K562 (cell line): ENCODE measurements at regions not wholly inside any gene's neighbourhood (a gene's known extent, or its start where the extent isn't known, plus 50 kb on each side); places are given as distances from the start of the nearest gene placed in this dataset.

Source experiments
- GTF3C2 ChIP-seq: IDR thresholded peaks from 3 replicates; pipeline ENCODE4 v1.6.1; 2011; ENCODE audit warnings: borderline replicate concordance, mild to moderate bottlenecking, moderate library complexity; ENCODE audit not compliant: insufficient read length; ENCODE audit errors: extremely low read depth
- MTA1 ChIP-seq: fragments of 450-650 bp; IDR thresholded peaks from 2 replicates; pipeline ENCODE4 v1.6.1; 2017; ENCODE audit warnings: borderline replicate concordance
- PHB2 ChIP-seq: fragments of 450-650 bp; IDR thresholded peaks from 2 replicates; pipeline ENCODE4 v1.6.1; 2017; ENCODE audit warnings: low read depth
- RBBP5 ChIP-seq: fragments of 200-600 bp; sonication (generic); IDR thresholded peaks from 2 replicates; pipeline ENCODE4 v1.6.1; 2012; ENCODE audit warnings: borderline replicate concordance, mild to moderate bottlenecking, low read length, control low read depth, inconsistent platforms; ENCODE audit not compliant: insufficient read depth, poor library complexity, severe bottlenecking
- ZSCAN29 ChIP-seq: fragments of 450-650 bp; IDR thresholded peaks from 2 replicates; pipeline ENCODE4 v1.6.1; 2017
- TF ChIP-seq, protein P1 (sequence below): fragments of 150-350 bp; conservative IDR thresholded peaks from 2 replicates; pipeline ENCODE4 v1.6.1; 2014; ENCODE audit warnings: low read length
- TF ChIP-seq, protein P2 (sequence below): fragments of 250-450 bp; sonication (Bioruptor Pico); IDR thresholded peaks from 2 replicates; pipeline ENCODE4 v1.9.0; 2021; ENCODE audit warnings: mild to moderate bottlenecking

DNA sequence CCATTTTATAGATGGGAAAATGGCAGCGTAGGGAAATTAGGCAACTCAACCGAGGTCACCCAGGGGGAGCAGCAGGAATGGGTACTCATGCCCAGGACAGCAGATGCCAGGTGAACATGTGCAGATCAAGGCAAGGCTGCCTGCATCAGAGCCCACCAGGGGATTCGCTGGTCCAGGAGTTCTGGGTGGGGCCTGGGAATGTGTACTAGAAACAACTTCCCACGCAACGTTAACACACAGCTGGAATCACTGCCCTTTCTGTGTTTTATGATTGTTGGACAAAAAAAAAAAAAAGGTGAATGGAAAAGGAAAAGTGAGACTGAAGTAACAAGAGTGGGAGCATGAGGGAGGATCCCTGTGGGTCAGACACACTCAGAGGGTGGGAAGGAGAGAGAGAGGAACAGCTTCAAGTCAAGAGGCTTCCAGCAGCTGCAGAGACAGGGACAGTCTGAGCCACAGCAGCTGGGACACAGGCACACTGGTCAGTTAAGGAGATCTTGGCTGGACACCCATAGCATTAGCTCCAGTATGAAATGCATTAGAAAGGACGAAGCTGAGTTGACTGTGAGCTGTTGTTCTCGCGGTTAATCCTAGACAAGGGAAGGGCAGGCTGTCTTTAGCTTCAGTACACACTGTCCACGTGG lies 187.9 kb upstream of the INHBA start (continued):
- TF ChIP-seq, protein P1, sequence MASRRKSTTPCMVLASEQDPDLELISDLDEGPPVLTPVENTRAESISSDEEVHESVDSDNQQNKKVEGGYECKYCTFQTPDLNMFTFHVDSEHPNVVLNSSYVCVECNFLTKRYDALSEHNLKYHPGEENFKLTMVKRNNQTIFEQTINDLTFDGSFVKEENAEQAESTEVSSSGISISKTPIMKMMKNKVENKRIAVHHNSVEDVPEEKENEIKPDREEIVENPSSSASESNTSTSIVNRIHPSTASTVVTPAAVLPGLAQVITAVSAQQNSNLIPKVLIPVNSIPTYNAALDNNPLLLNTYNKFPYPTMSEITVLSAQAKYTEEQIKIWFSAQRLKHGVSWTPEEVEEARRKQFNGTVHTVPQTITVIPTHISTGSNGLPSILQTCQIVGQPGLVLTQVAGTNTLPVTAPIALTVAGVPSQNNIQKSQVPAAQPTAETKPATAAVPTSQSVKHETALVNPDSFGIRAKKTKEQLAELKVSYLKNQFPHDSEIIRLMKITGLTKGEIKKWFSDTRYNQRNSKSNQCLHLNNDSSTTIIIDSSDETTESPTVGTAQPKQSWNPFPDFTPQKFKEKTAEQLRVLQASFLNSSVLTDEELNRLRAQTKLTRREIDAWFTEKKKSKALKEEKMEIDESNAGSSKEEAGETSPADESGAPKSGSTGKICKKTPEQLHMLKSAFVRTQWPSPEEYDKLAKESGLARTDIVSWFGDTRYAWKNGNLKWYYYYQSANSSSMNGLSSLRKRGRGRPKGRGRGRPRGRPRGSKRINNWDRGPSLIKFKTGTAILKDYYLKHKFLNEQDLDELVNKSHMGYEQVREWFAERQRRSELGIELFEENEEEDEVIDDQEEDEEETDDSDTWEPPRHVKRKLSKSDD, result no peak
- TF ChIP-seq, protein P2, sequence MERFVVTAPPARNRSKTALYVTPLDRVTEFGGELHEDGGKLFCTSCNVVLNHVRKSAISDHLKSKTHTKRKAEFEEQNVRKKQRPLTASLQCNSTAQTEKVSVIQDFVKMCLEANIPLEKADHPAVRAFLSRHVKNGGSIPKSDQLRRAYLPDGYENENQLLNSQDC (CRISPR knock-in tag), result no peak
- TF ChIP-seq GTF3C2, result no peak
- no peak for TF ChIP-seq RBBP5
- no peak for TF ChIP-seq MTA1
- TF ChIP-seq PHB2, result no peak
- no peak for TF ChIP-seq ZSCAN29
- TF ChIP-seq, all 486 proteins: peak for 0
